ENCODE measurements at regions not wholly inside any gene's neighbourhood (a gene's known extent, or its start where the extent isn't known, plus 50 kb on each side); places are given as distances from the start of the nearest gene placed in this dataset.

DNA sequence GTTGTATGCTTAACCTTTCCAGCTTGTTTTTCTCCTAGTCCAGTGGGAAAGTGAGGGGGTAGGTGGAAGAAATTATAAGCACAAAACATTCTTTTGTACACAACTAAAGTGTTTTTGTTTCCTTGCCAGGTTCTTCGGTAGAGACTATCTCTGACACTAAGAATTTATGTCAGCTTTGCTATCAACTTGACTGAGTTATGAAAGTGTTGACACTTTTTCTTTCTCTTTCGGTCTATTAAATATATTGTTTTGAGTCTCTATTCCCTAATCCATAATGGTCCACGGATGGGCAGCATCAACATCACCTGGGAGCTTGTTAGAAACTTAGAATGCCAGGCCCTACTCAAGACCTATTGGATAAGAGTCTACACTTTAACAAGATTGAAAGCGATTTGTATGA, 195.0 kb upstream of the ATP10B start:
- TF ChIP-seq, protein P1, sequence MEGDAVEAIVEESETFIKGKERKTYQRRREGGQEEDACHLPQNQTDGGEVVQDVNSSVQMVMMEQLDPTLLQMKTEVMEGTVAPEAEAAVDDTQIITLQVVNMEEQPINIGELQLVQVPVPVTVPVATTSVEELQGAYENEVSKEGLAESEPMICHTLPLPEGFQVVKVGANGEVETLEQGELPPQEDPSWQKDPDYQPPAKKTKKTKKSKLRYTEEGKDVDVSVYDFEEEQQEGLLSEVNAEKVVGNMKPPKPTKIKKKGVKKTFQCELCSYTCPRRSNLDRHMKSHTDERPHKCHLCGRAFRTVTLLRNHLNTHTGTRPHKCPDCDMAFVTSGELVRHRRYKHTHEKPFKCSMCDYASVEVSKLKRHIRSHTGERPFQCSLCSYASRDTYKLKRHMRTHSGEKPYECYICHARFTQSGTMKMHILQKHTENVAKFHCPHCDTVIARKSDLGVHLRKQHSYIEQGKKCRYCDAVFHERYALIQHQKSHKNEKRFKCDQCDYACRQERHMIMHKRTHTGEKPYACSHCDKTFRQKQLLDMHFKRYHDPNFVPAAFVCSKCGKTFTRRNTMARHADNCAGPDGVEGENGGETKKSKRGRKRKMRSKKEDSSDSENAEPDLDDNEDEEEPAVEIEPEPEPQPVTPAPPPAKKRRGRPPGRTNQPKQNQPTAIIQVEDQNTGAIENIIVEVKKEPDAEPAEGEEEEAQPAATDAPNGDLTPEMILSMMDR (IDR thresholded peaks at IDR 0.05 in 8 of 11, conservative IDR thresholded peaks at IDR 0.05 in 3 of 11): no peak
- TF ChIP-seq POLR2A (IDR thresholded peaks at IDR 0.05) (no peak), POLR2AphosphoS5 (IDR thresholded peaks at IDR 0.05) (no peak)

Data from spleen (tissue), 7 donors.